ENCODE measurements at regions not wholly inside any gene's neighbourhood (a gene's known extent, or its start where the extent isn't known, plus 50 kb on each side); places are given as distances from the start of the nearest gene placed in this dataset.

DNA sequence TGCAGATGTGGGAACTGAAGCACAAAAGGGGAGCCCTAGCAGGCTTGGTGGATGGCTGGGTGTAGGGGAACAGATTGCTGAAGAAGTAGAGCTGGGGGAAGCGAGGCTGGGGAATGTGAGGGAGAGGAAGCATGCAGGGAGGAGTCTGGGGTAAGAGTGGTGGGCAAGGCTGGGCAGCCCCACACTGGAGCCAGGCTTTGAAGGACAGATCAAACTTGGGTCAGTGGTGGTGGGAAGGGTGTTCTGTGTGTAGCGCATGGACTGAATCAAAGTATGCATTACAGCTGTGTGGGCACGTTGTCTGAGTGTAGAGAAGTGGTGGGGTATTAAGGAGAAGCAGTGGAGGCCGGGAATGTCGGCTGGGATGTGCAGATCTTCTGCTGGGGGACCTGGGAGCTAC, 116.0 kb downstream of the CYLD start:
- no peak for DNase-seq (ENCODE audit: low read depth)
- no peak overlapping the region for H3K4me3 ChIP-seq (ENCODE audit: low read depth, low read length)
- TF ChIP-seq CTCF (IDR thresholded peaks at IDR 0.05; ENCODE audit: insufficient read depth, low read depth, low read length, missing control alignments): no peak

- no peak for DNase-seq (ENCODE audit: low read depth)
- no peak for TF ChIP-seq CTCF (IDR thresholded peaks at IDR 0.05; ENCODE audit: insufficient read depth, low read depth, low read length, missing control alignments)
- no peak overlapping the region for H3K4me3 ChIP-seq (ENCODE audit: low read depth, low read length)
Observed at GRCh38 chr16:50856991-50857390, 115.1 kb downstream of the CYLD start.

DNA sequence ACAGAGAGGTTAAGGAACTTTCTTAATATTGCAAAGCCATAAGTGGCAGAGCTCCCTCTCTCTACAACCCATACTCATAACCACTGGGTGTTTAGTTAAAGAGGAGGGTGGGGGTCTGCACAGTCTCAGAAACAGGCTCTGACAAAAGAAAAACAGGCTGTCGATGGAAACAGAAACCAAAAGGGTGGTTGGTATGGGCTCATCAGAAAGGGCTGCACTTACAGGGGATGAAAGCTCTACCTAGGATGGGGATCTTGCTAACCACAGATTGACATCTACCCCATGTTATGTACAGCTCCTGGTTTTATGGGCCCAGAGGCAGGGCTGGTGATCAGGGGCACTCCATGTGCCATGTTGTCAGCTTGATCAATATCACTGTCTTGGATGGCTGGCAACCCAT, 111.4 kb downstream of the CYLD start:
- H3K4me3 ChIP-seq (ENCODE audit: low read depth, low read length): no peak overlapping the region
- no peak for DNase-seq (ENCODE audit: low read depth)
- TF ChIP-seq CTCF (IDR thresholded peaks at IDR 0.05; ENCODE audit: insufficient read depth, low read depth, low read length, missing control alignments): no peak
